ENCODE measurements at regions not wholly inside any gene's neighbourhood (a gene's known extent, or its start where the extent isn't known, plus 50 kb on each side); places are given as distances from the start of the nearest gene placed in this dataset.

DNA sequence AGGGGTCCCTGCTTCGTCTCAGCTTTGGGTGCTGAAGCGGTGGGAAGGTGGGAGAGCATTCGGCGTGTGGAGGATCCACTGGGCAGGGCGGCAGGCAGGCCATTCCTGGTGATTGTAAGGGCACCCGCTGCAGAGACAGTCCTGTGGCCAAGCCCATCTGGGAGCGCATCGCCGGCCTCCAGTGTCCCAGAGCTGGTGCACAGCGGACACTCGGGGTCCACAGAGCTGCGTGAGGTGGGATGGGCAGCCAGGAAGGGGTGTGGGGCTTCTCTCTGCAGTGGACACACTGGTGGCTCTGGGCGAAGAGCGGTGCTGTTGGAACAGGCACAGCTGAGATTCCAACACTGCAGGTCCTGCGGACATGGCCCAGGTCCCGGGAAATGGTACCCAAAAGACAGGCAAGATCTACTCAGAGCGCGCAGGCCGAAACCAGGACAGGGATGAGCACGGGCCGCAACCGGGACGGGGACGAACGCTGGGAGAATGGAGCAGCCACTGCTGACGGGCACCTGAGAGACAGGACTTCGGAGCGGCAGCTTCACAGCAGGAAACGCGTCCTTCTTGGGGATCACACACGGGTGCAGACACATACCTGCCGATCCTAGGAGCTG is 188.2 kb downstream of the ERMARD start:
- TF ChIP-seq EZH2 (IDR thresholded peaks at IDR 0.05; ENCODE audit: insufficient read depth, poor library complexity, severe bottlenecking) (no peak), EZH2phosphoT487 (IDR thresholded peaks at IDR 0.05; ENCODE audit: insufficient read depth, low read depth) (no peak)
